ENCODE measurements at regions not wholly inside any gene's neighbourhood (a gene's known extent, or its start where the extent isn't known, plus 50 kb on each side); places are given as distances from the start of the nearest gene placed in this dataset.
A peak's percentile ranks its signal among the peaks of the same experiment; 100 is the strongest.

GRCh38 chrX:38890963-38891362 lies 89.7 kb downstream of the MID1IP1 start:
- H3K27ac ChIP-seq (ENCODE audit: low read depth, low read length, poor library complexity, severe bottlenecking), result peak overlapping the region; percentile 79
- H3K9me2 ChIP-seq (ENCODE audit: low read depth, low read length), result no peaks in the 10 kb centered on the region
- H3K9ac ChIP-seq (ENCODE audit: low read length), result no peak overlapping the region
- peaks cover 39% of the 10 kb centered on the region for H3K4me1 ChIP-seq (ENCODE audit: insufficient read depth, low read length, severe bottlenecking)
- H3K4me2 ChIP-seq (ENCODE audit: low read length), result no peak overlapping the region
- no peak overlapping the region for H2AFZ ChIP-seq (ENCODE audit: low read length)
- no peak overlapping the region for H3K4me3 ChIP-seq (ENCODE audit: low read depth, low read length, poor library complexity, severe bottlenecking)
- H3F3A ChIP-seq (ENCODE audit: insufficient read depth, low read length), result no peaks in the 10 kb centered on the region
- H3K27me3 ChIP-seq (ENCODE audit: insufficient read depth, low read length), result no peaks in the 10 kb centered on the region
- H3K36me3 ChIP-seq (ENCODE audit: insufficient read depth, low read length), result no peaks in the 10 kb centered on the region
- H4K20me1 ChIP-seq (ENCODE audit: insufficient read depth, low read length), result no peaks in the 10 kb centered on the region
- TF ChIP-seq CTCF (IDR thresholded peaks at IDR 0.05; ENCODE audit: low read length) (no peak), EZH2 (IDR thresholded peaks at IDR 0.05; ENCODE audit: borderline replicate concordance, low read length) (no peak)
- H3K79me2 ChIP-seq (ENCODE audit: insufficient read depth, low read length), result no peaks in the 10 kb centered on the region
- no peaks in the 10 kb centered on the region for H3K9me3 ChIP-seq (ENCODE audit: low read length)

GRCh38 chrX:38891641-38892413 lies 90.6 kb downstream of the MID1IP1 start:
- Histone ChIP-seq H3K9ac (ENCODE audit: low read length) (peak overlapping the region; percentile 50; the same call in 1 of the 2 replicates), H3K79me2 (ENCODE audit: insufficient read depth, low read length) (no peaks in the 10 kb centered on the region), H3K27me3 (ENCODE audit: insufficient read depth, low read length) (no peaks in the 10 kb centered on the region), H3K27ac (ENCODE audit: low read depth, low read length, poor library complexity, severe bottlenecking) (peak overlapping the region; percentile 79), H3K36me3 (ENCODE audit: insufficient read depth, low read length) (no peaks in the 10 kb centered on the region), H2AFZ (ENCODE audit: low read length) (0 out of 2 replicates have a peak overlapping the region, but pooled peaks have one; percentile 55), H3K9me2 (ENCODE audit: low read depth, low read length) (no peaks in the 10 kb centered on the region), H3K4me1 (ENCODE audit: insufficient read depth, low read length, severe bottlenecking) (peaks cover 47% of the 10 kb centered on the region), H3K9me3 (ENCODE audit: low read length) (no peaks in the 10 kb centered on the region), H4K20me1 (ENCODE audit: insufficient read depth, low read length) (no peaks in the 10 kb centered on the region), H3K4me2 (ENCODE audit: low read length) (peak overlapping the region; percentile 36; the same call in 1 of the 2 replicates), H3F3A (ENCODE audit: insufficient read depth, low read length) (no peaks in the 10 kb centered on the region), H3K4me3 (ENCODE audit: low read depth, low read length, poor library complexity, severe bottlenecking) (no peak overlapping the region)
- TF ChIP-seq EZH2 (IDR thresholded peaks at IDR 0.05; ENCODE audit: borderline replicate concordance, low read length) (no peak), CTCF (IDR thresholded peaks at IDR 0.05; ENCODE audit: low read length) (no peak)

GRCh38 chrX:38893441-38893840 lies 92.2 kb downstream of the MID1IP1 start:
- Histone ChIP-seq H3K9me3 (ENCODE audit: low read length) (no peaks in the 10 kb centered on the region), H3K36me3 (ENCODE audit: insufficient read depth, low read length) (no peaks in the 10 kb centered on the region), H4K20me1 (ENCODE audit: insufficient read depth, low read length) (no peaks in the 10 kb centered on the region), H3K9ac (ENCODE audit: low read length) (no peak overlapping the region), H3K4me2 (ENCODE audit: low read length) (no peak overlapping the region), H3K4me1 (ENCODE audit: insufficient read depth, low read length, severe bottlenecking) (peaks cover 62% of the 10 kb centered on the region), H3K27ac (ENCODE audit: low read depth, low read length, poor library complexity, severe bottlenecking) (peak overlapping the region; percentile 36), H3K27me3 (ENCODE audit: insufficient read depth, low read length) (no peaks in the 10 kb centered on the region), H3K79me2 (ENCODE audit: insufficient read depth, low read length) (no peaks in the 10 kb centered on the region), H3K9me2 (ENCODE audit: low read depth, low read length) (no peaks in the 10 kb centered on the region), H3K4me3 (ENCODE audit: low read depth, low read length, poor library complexity, severe bottlenecking) (no peak overlapping the region), H3F3A (ENCODE audit: insufficient read depth, low read length) (no peaks in the 10 kb centered on the region), H2AFZ (ENCODE audit: low read length) (no peak overlapping the region)
- no peak for TF ChIP-seq EZH2 (IDR thresholded peaks at IDR 0.05; ENCODE audit: borderline replicate concordance, low read length)
- TF ChIP-seq CTCF (IDR thresholded peaks at IDR 0.05; ENCODE audit: low read length), result no peak
